ENCODE measurements at regions not wholly inside any gene's neighbourhood (a gene's known extent, or its start where the extent isn't known, plus 50 kb on each side); places are given as distances from the start of the nearest gene placed in this dataset.

GRCh38 chr20:55099251-55099650, 623.9 kb downstream of the DOK5 start:
- no peak overlapping the region for H3K27ac Mint-ChIP-seq
- POLR2A ChIA-PET, result no interaction called here

DNA sequence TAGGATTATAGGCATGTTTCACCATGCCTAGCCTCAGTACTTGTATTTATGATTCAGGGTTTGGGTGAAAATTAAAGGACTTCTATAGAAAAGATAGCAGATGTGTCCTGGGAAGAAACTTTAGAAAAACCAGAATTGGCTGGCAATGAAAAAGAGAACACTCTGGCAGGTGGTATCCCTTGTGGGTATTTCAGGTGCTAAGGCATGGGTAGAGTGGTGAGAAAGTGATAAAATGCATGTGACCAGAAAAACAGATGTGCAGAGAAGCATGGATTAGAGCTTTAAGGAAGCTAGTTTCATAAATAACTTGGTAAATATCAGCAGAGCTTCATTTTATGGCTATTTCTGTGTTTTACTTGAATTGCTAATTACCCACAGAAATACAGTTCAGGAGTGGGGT, 622.2 kb downstream of the DOK5 start:
- Histone ChIP-seq H3K4me2 (replicated peaks; ENCODE audit: low read depth, low read length, poor library complexity, severe bottlenecking) (no peak overlapping the region), H3K36me3 (replicated peaks in 1 of 2; ENCODE audit: control extremely low read depth in 1 of 2, control insufficient read depth in 1 of 2, extremely low read depth in 1 of 2, insufficient read depth in 2 of 2, low read length in 1 of 2) (no peaks in the 10 kb centered on the region), H4K20me1 (ENCODE audit: control insufficient read depth, insufficient read depth, low read length, poor library complexity, severe bottlenecking) (no peaks in the 10 kb centered on the region), H3K4me3 (ENCODE audit: control extremely low read depth in 1 of 5, extremely low read depth in 1 of 5, insufficient read depth in 1 of 5, low read depth in 2 of 5, low read length in 4 of 5) (no peak overlapping the region), H3K9ac (ENCODE audit: low read length) (no peak overlapping the region), H3K27me3 (replicated peaks in 1 of 4; ENCODE audit: control extremely low read depth in 1 of 4, control insufficient read depth in 3 of 4, insufficient read depth in 4 of 4, low read length in 3 of 4) (no peaks in the 10 kb centered on the region), H3K9me3 (ENCODE audit: control extremely low read depth in 1 of 3, control insufficient read depth in 2 of 3, insufficient read depth in 1 of 3, low read length in 2 of 3) (peaks cover 0 to 13% (median 0%) of the 10 kb centered on the region in 3 donors), H3K79me2 (ENCODE audit: control insufficient read depth, insufficient read depth, low read length) (no peaks in the 10 kb centered on the region), H2AFZ (ENCODE audit: insufficient read depth, low read depth, low read length, poor library complexity, severe bottlenecking) (no peak overlapping the region), H3K27ac (ENCODE audit: low read length in 2 of 2) (no peak overlapping the region), H3K4me1 (ENCODE audit: control insufficient read depth in 2 of 2, insufficient read depth in 2 of 2, low read length in 2 of 2) (no peaks in the 10 kb centered on the region)
- no peak overlapping the region for H3K4me3 Mint-ChIP-seq
- intact Hi-C loops (cut with micrococcal nuclease), result no loop called here
- ATAC-seq (ENCODE audit: low read depth) (no peak), DNase-seq (no peak)
- no peaks in the 10 kb centered on the region for H3K27me3 Mint-ChIP-seq
- TF ChIP-seq, protein P1, sequence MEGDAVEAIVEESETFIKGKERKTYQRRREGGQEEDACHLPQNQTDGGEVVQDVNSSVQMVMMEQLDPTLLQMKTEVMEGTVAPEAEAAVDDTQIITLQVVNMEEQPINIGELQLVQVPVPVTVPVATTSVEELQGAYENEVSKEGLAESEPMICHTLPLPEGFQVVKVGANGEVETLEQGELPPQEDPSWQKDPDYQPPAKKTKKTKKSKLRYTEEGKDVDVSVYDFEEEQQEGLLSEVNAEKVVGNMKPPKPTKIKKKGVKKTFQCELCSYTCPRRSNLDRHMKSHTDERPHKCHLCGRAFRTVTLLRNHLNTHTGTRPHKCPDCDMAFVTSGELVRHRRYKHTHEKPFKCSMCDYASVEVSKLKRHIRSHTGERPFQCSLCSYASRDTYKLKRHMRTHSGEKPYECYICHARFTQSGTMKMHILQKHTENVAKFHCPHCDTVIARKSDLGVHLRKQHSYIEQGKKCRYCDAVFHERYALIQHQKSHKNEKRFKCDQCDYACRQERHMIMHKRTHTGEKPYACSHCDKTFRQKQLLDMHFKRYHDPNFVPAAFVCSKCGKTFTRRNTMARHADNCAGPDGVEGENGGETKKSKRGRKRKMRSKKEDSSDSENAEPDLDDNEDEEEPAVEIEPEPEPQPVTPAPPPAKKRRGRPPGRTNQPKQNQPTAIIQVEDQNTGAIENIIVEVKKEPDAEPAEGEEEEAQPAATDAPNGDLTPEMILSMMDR (IDR thresholded peaks at IDR 0.05), result no peak
- TF ChIP-seq EZH2 (IDR thresholded peaks at IDR 0.05; ENCODE audit: borderline replicate concordance, insufficient read depth, low read depth, low read length, poor library complexity, severe bottlenecking), result no peak
- POLR2A ChIA-PET, result no interaction called here
- H3K9me3 Mint-ChIP-seq (ENCODE audit: insufficient read depth), result no peaks in the 10 kb centered on the region
- H3K4me1 Mint-ChIP-seq, result no peaks in the 10 kb centered on the region
- H3K27ac Mint-ChIP-seq, result no peak overlapping the region
- CTCF ChIA-PET, result no interaction called here

More at GRCh38 chr20:55099251-55099650, 623.9 kb downstream of the DOK5 start:
- intact Hi-C loops (cut with micrococcal nuclease), result no loop called here
- Histone ChIP-seq H3K27ac (ENCODE audit: low read length in 2 of 2) (no peak overlapping the region), H3K9me3 (ENCODE audit: control extremely low read depth in 1 of 3, control insufficient read depth in 2 of 3, insufficient read depth in 1 of 3, low read length in 2 of 3) (peaks cover 0 to 10% (median 0%) of the 10 kb centered on the region in 3 donors), H3K79me2 (ENCODE audit: control insufficient read depth, insufficient read depth, low read length) (no peaks in the 10 kb centered on the region), H2AFZ (ENCODE audit: insufficient read depth, low read depth, low read length, poor library complexity, severe bottlenecking) (no peak overlapping the region), H3K4me1 (ENCODE audit: control insufficient read depth in 2 of 2, insufficient read depth in 2 of 2, low read length in 2 of 2) (no peaks in the 10 kb centered on the region), H3K9ac (ENCODE audit: low read length) (no peak overlapping the region), H3K4me2 (replicated peaks; ENCODE audit: low read depth, low read length, poor library complexity, severe bottlenecking) (no peak overlapping the region), H3K27me3 (replicated peaks in 1 of 4; ENCODE audit: control extremely low read depth in 1 of 4, control insufficient read depth in 3 of 4, insufficient read depth in 4 of 4, low read length in 3 of 4) (no peaks in the 10 kb centered on the region), H3K4me3 (ENCODE audit: control extremely low read depth in 1 of 5, extremely low read depth in 1 of 5, insufficient read depth in 1 of 5, low read depth in 2 of 5, low read length in 4 of 5) (no peak overlapping the region), H3K36me3 (replicated peaks in 1 of 2; ENCODE audit: control extremely low read depth in 1 of 2, control insufficient read depth in 1 of 2, extremely low read depth in 1 of 2, insufficient read depth in 2 of 2, low read length in 1 of 2) (no peaks in the 10 kb centered on the region), H4K20me1 (ENCODE audit: control insufficient read depth, insufficient read depth, low read length, poor library complexity, severe bottlenecking) (no peaks in the 10 kb centered on the region)
- H3K4me1 Mint-ChIP-seq, result no peaks in the 10 kb centered on the region
- no peak for TF ChIP-seq EZH2 (IDR thresholded peaks at IDR 0.05; ENCODE audit: borderline replicate concordance, insufficient read depth, low read depth, low read length, poor library complexity, severe bottlenecking)
- WGBS (ENCODE audit: insufficient coverage), result 100% methylated on average over 1 of the region's 2 CpGs
- ATAC-seq (ENCODE audit: low read depth) (no peak), DNase-seq (no peak)
- no peaks in the 10 kb centered on the region for H3K27me3 Mint-ChIP-seq
- H3K4me3 Mint-ChIP-seq, result no peak overlapping the region
- H3K9me3 Mint-ChIP-seq (ENCODE audit: insufficient read depth), result peaks cover 2% of the 10 kb centered on the region
- CTCF ChIA-PET, result no interaction called here
